ENCODE measurements at regions not wholly inside any gene's neighbourhood (a gene's known extent, or its start where the extent isn't known, plus 50 kb on each side); places are given as distances from the start of the nearest gene placed in this dataset.

- Histone ChIP-seq H3K9me3 (no peaks in the 10 kb centered on the region), H3K4me1 (no peaks in the 10 kb centered on the region), H3K27me3 (no peaks in the 10 kb centered on the region), H3K27ac (no peak overlapping the region), H3K36me3 (no peaks in the 10 kb centered on the region), H3K4me3 (no peak overlapping the region)
- DNase-seq (ENCODE audit: low spot score in 2 of 2), result no peak
- no peak for TF ChIP-seq EP300 (IDR thresholded peaks at IDR 0.05)
- no peak for TF ChIP-seq CTCF (IDR thresholded peaks at IDR 0.05)
- no peak for TF ChIP-seq POLR2AphosphoS5 (IDR thresholded peaks at IDR 0.05)
- no peak for TF ChIP-seq POLR2A (IDR thresholded peaks at IDR 0.05)
- WGBS, result 69% methylated on average over 4 of the region's 4 CpGs
Measured at GRCh38 chr2:144859716-144860115, 339.8 kb upstream of the ZEB2 start.

- Histone ChIP-seq H3K27me3 (no peaks in the 10 kb centered on the region), H3K4me1 (no peaks in the 10 kb centered on the region), H3K4me3 (no peak overlapping the region), H3K36me3 (no peaks in the 10 kb centered on the region), H3K9me3 (peaks cover 2% of the 10 kb centered on the region), H3K27ac (no peak overlapping the region)
- TF ChIP-seq CTCF (IDR thresholded peaks at IDR 0.05) (no peak), POLR2AphosphoS5 (IDR thresholded peaks at IDR 0.05) (no peak), EP300 (IDR thresholded peaks at IDR 0.05) (no peak), POLR2A (IDR thresholded peaks at IDR 0.05) (no peak)
- 78% methylated on average over 4 of the region's 4 CpGs for WGBS
- DNase-seq (ENCODE audit: low spot score in 2 of 2), result no peak
Measured at GRCh38 chr2:144858211-144858610, 338.3 kb upstream of the ZEB2 start.

GRCh38 chr2:144854596-144854995 is 334.7 kb upstream of the ZEB2 start:
- H3K9me3 ChIP-seq, result peaks cover 2% of the 10 kb centered on the region
- WGBS, result 92% methylated on average over 4 of the region's 4 CpGs
- no peaks in the 10 kb centered on the region for H3K4me1 ChIP-seq
- no peak for TF ChIP-seq POLR2AphosphoS5 (IDR thresholded peaks at IDR 0.05)
- TF ChIP-seq EP300 (IDR thresholded peaks at IDR 0.05), result no peak
- no peak for TF ChIP-seq CTCF (IDR thresholded peaks at IDR 0.05)
- TF ChIP-seq POLR2A (IDR thresholded peaks at IDR 0.05), result no peak
- DNase-seq (ENCODE audit: low spot score in 2 of 2), result no peak
- no peaks in the 10 kb centered on the region for H3K27me3 ChIP-seq
- no peak overlapping the region for H3K27ac ChIP-seq
- H3K4me3 ChIP-seq, result no peak overlapping the region
- no peaks in the 10 kb centered on the region for H3K36me3 ChIP-seq

- Histone ChIP-seq H3K27ac (no peak overlapping the region), H3K4me3 (no peak overlapping the region), H3K27me3 (no peaks in the 10 kb centered on the region), H3K9me3 (peaks cover 2% of the 10 kb centered on the region), H3K36me3 (no peaks in the 10 kb centered on the region), H3K4me1 (no peaks in the 10 kb centered on the region)
- WGBS, result 54% methylated on average over 3 of the region's 3 CpGs
- no peak for DNase-seq (ENCODE audit: low spot score in 2 of 2)
- TF ChIP-seq CTCF (IDR thresholded peaks at IDR 0.05) (no peak), POLR2AphosphoS5 (IDR thresholded peaks at IDR 0.05) (no peak), POLR2A (IDR thresholded peaks at IDR 0.05) (no peak), EP300 (IDR thresholded peaks at IDR 0.05) (no peak)
Measured at GRCh38 chr2:144849612-144850011, 329.7 kb upstream of the ZEB2 start.

- H3K4me3 ChIP-seq, result no peak overlapping the region
- 91% methylated on average over 2 of the region's 2 CpGs for WGBS
- H3K9me3 ChIP-seq, result no peaks in the 10 kb centered on the region
- TF ChIP-seq CTCF (IDR thresholded peaks at IDR 0.05) (no peak), EP300 (IDR thresholded peaks at IDR 0.05) (no peak), POLR2AphosphoS5 (IDR thresholded peaks at IDR 0.05) (no peak), POLR2A (IDR thresholded peaks at IDR 0.05) (no peak)
- no peak overlapping the region for H3K27ac ChIP-seq
- H3K36me3 ChIP-seq, result no peaks in the 10 kb centered on the region
- H3K27me3 ChIP-seq, result no peaks in the 10 kb centered on the region
- no peaks in the 10 kb centered on the region for H3K4me1 ChIP-seq
- no peak for DNase-seq (ENCODE audit: low spot score in 2 of 2)
Measured at GRCh38 chr2:144848423-144848822, 328.5 kb upstream of the ZEB2 start.

Data from suprapubic skin (tissue), 4 donors.